PFSK-1 (cell line): ENCODE measurements at regions not wholly inside any gene's neighbourhood (a gene's known extent, or its start where the extent isn't known, plus 50 kb on each side); places are given as distances from the start of the nearest gene placed in this dataset.

Source experiments
- POLR2AphosphoS5 ChIP-seq: IDR thresholded peaks from 2 replicates; pipeline ENCODE4 v1.6.1; 2012; ENCODE audit warnings: low read depth, mild to moderate bottlenecking, control low read depth, low read length, moderate library complexity
- SIN3A ChIP-seq: IDR thresholded peaks from 2 replicates; pipeline ENCODE4 v1.6.1; 2012; ENCODE audit warnings: mild to moderate bottlenecking, low read length, moderate library complexity, borderline replicate concordance; ENCODE audit not compliant: insufficient read depth
- TAF1 ChIP-seq: IDR thresholded peaks from 2 replicates; pipeline ENCODE4 v1.6.1; 2012; ENCODE audit warnings: low read length, control low read depth, borderline replicate concordance; ENCODE audit not compliant: insufficient read depth
- TF ChIP-seq, protein P1 (sequence below), 2 experiments: IDR thresholded peaks; 2 replicates each; pipeline versions ENCODE4 v1.6.1 to v1.8.0; 2011 to 2012; ENCODE audit warnings: low read depth in 2 of 2, low read length in 2 of 2, control low read depth in 1 of 2, inconsistent platforms in 1 of 2, mild to moderate bottlenecking in 1 of 2, moderate library complexity in 1 of 2; ENCODE audit not compliant: insufficient read depth in 1 of 2

DNA sequence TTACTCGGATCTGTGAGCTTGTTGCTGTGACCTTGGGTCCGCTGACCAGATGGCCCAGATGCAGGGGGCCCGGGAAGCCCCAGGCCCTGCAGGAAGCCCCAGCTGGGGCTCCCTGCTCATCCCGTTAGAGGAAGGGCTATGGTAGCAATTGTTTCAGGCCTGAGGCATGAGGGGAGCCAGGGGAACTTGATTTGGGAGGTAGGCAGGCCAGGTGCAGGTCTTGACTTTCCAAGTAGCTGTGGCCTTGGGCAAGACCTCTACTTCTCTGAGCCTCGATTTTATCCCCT is 55.0 kb upstream of the CXCL12 start:
- TF ChIP-seq TAF1 = no peak
- no peak for TF ChIP-seq POLR2AphosphoS5
- TF ChIP-seq SIN3A = no peak
- TF ChIP-seq, protein P1, sequence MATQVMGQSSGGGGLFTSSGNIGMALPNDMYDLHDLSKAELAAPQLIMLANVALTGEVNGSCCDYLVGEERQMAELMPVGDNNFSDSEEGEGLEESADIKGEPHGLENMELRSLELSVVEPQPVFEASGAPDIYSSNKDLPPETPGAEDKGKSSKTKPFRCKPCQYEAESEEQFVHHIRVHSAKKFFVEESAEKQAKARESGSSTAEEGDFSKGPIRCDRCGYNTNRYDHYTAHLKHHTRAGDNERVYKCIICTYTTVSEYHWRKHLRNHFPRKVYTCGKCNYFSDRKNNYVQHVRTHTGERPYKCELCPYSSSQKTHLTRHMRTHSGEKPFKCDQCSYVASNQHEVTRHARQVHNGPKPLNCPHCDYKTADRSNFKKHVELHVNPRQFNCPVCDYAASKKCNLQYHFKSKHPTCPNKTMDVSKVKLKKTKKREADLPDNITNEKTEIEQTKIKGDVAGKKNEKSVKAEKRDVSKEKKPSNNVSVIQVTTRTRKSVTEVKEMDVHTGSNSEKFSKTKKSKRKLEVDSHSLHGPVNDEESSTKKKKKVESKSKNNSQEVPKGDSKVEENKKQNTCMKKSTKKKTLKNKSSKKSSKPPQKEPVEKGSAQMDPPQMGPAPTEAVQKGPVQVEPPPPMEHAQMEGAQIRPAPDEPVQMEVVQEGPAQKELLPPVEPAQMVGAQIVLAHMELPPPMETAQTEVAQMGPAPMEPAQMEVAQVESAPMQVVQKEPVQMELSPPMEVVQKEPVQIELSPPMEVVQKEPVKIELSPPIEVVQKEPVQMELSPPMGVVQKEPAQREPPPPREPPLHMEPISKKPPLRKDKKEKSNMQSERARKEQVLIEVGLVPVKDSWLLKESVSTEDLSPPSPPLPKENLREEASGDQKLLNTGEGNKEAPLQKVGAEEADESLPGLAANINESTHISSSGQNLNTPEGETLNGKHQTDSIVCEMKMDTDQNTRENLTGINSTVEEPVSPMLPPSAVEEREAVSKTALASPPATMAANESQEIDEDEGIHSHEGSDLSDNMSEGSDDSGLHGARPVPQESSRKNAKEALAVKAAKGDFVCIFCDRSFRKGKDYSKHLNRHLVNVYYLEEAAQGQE (IDR thresholded peaks at IDR 0.05; ENCODE audit: insufficient read depth in 1 of 2, low read depth in 2 of 2, low read length in 2 of 2) = no peak
